ENCODE measurements at regions not wholly inside any gene's neighbourhood (a gene's known extent, or its start where the extent isn't known, plus 50 kb on each side); places are given as distances from the start of the nearest gene placed in this dataset.

- peak; percentile 49 for TF ChIP-seq CTCF (IDR thresholded peaks at IDR 0.05)
- no peak for TF ChIP-seq EZH2 (IDR thresholded peaks at IDR 0.05)
Measured at GRCh38 chr2:129708221-129708967, 271.1 kb upstream of the RAB6C start.

All from neural progenitor cell (in vitro differentiated cells).